Cardiac muscle cell (in vitro differentiated cells and primary cell): ENCODE measurements at regions not wholly inside any gene's neighbourhood (a gene's known extent, or its start where the extent isn't known, plus 50 kb on each side); places are given as distances from the start of the nearest gene placed in this dataset.

ENCODE experiments used
- DNase-seq, 2 donors: peaks; one replicate each; pipeline versions ENCODE4 v3.0.0 to v3.0.0-alpha.2; 2010 to 2017; ENCODE audit warnings: low read depth in 1 of 2, low spot score in 1 of 2
- H3K27ac ChIP-seq: fragments of 200-600 bp; sonication (generic); 2 replicates; pipeline ENCODE4 v1.5.1; 2016
- H3K27me3 ChIP-seq: fragments of 200-600 bp; sonication (generic); 2 replicates; pipeline ENCODE4 v1.6.0; 2016; ENCODE audit warnings: control low read depth
- H3K36me3 ChIP-seq: fragments of 200-600 bp; sonication (generic); 2 replicates; pipeline ENCODE4 v1.5.1; 2016; ENCODE audit warnings: control low read depth
- H3K4me1 ChIP-seq: fragments of 200-600 bp; sonication (generic); 2 replicates; pipeline ENCODE4 v1.8.1; 2017; ENCODE audit warnings: low read depth, mild to moderate bottlenecking, mixed run types
- H3K4me3 ChIP-seq: fragments of 200-600 bp; sonication (generic); 2 replicates; pipeline ENCODE4 v1.5.1; 2016; ENCODE audit warnings: mild to moderate bottlenecking
- H3K9me3 ChIP-seq: fragments of 200-600 bp; sonication (generic); 2 replicates; pipeline ENCODE4 v1.5.1; 2017; ENCODE audit warnings: low read depth, mild to moderate bottlenecking, control low read depth
- CTCF ChIP-seq: IDR thresholded peaks from 2 replicates; pipeline ENCODE4 v1.5.1; 2012; ENCODE audit warnings: low read depth, mild to moderate bottlenecking, low read length

- DNase-seq: peak in 1 of 2 donors; percentile 72
- Histone ChIP-seq H3K4me3 (no peak overlapping the region), H3K27ac (no peak overlapping the region), H3K36me3 (no peaks in the 10 kb centered on the region), H3K27me3 (no peaks in the 10 kb centered on the region), H3K4me1 (no peaks in the 10 kb centered on the region), H3K9me3 (no peaks in the 10 kb centered on the region)
- TF ChIP-seq CTCF: no peak
These were observed 65.8 kb upstream of the SMIM36 start for GRCh38 chr17:55576996-55577586.

- Histone ChIP-seq H3K4me1 (no peaks in the 10 kb centered on the region), H3K4me3 (no peak overlapping the region), H3K9me3 (no peaks in the 10 kb centered on the region), H3K36me3 (no peaks in the 10 kb centered on the region), H3K27ac (no peak overlapping the region), H3K27me3 (no peaks in the 10 kb centered on the region)
- peak in 1 of 2 donors; percentile 76 for DNase-seq
- TF ChIP-seq CTCF: no peak
These were observed 65.2 kb upstream of the SMIM36 start for GRCh38 chr17:55576237-55576995.

- Histone ChIP-seq H3K9me3 (no peaks in the 10 kb centered on the region), H3K27ac (no peak overlapping the region), H3K27me3 (no peaks in the 10 kb centered on the region), H3K4me3 (no peak overlapping the region), H3K4me1 (no peaks in the 10 kb centered on the region), H3K36me3 (no peaks in the 10 kb centered on the region)
- DNase-seq: no peak
- TF ChIP-seq CTCF: no peak
These were observed 63.9 kb upstream of the SMIM36 start for GRCh38 chr17:55575058-55575636.

GRCh38 chr17:55572599-55572998 is 61.3 kb upstream of the SMIM36 start:
- Histone ChIP-seq H3K36me3 (no peaks in the 10 kb centered on the region), H3K9me3 (no peaks in the 10 kb centered on the region)

GRCh38 chr17:55572139-55572538 is 60.9 kb upstream of the SMIM36 start:
- H3K36me3 ChIP-seq: no peaks in the 10 kb centered on the region
- DNase-seq: no peak
- TF ChIP-seq CTCF: no peak
- no peaks in the 10 kb centered on the region for H3K27me3 ChIP-seq
- no peaks in the 10 kb centered on the region for H3K9me3 ChIP-seq
- H3K27ac ChIP-seq: no peak overlapping the region
- peaks cover 10% of the 10 kb centered on the region for H3K4me1 ChIP-seq
- H3K4me3 ChIP-seq: no peak overlapping the region

More at GRCh38 chr17:55572599-55572998, 61.3 kb upstream of the SMIM36 start:
- DNase-seq: no peak
- no peaks in the 10 kb centered on the region for H3K27me3 ChIP-seq
- no peak overlapping the region for H3K4me3 ChIP-seq
- no peak for TF ChIP-seq CTCF
- peaks cover 5% of the 10 kb centered on the region for H3K4me1 ChIP-seq
- no peak overlapping the region for H3K27ac ChIP-seq
